Endothelial cell of umbilical vein (primary cell): ENCODE measurements at regions not wholly inside any gene's neighbourhood (a gene's known extent, or its start where the extent isn't known, plus 50 kb on each side); places are given as distances from the start of the nearest gene placed in this dataset.

ENCODE experiments used
- CTCF ChIP-seq, 2 donors: IDR thresholded peaks; 1 replicate in 1 of 2; 2 replicates in 1 of 2; pipeline ENCODE4 v1.5.1; 2011; ENCODE audit warnings: low read length in 2 of 2, mild to moderate bottlenecking in 2 of 2, moderate library complexity in 2 of 2, control low read depth in 1 of 2, inconsistent platforms in 1 of 2, low read depth in 1 of 2; ENCODE audit not compliant: insufficient read depth in 1 of 2; ENCODE audit errors: extremely low read depth in 1 of 2
- FOS ChIP-seq: IDR thresholded peaks from 2 replicates; pipeline ENCODE4 v1.6.1; 2011; ENCODE audit warnings: mild to moderate bottlenecking, low read length, moderate library complexity, borderline replicate concordance; ENCODE audit not compliant: insufficient read depth
- JUN ChIP-seq: IDR thresholded peaks from 2 replicates; pipeline ENCODE4 v1.6.1; 2011; ENCODE audit warnings: borderline replicate concordance, low read depth; ENCODE audit not compliant: insufficient read length, insufficient read depth
- MYC ChIP-seq: IDR thresholded peaks from one replicate; pipeline ENCODE4 v1.6.1; 2011; ENCODE audit warnings: mild to moderate bottlenecking, low read depth, low read length
- POLR2A ChIP-seq: IDR thresholded peaks from 2 replicates; pipeline ENCODE4 v1.6.1; 2012; ENCODE audit warnings: low read depth, mild to moderate bottlenecking, control low read depth, low read length
- POLR2AphosphoS5 ChIP-seq: IDR thresholded peaks from 2 replicates; pipeline ENCODE4 v1.6.1; 2012; ENCODE audit warnings: low read depth, mild to moderate bottlenecking, control low read depth, low read length, moderate library complexity; ENCODE audit not compliant: insufficient read depth

DNA sequence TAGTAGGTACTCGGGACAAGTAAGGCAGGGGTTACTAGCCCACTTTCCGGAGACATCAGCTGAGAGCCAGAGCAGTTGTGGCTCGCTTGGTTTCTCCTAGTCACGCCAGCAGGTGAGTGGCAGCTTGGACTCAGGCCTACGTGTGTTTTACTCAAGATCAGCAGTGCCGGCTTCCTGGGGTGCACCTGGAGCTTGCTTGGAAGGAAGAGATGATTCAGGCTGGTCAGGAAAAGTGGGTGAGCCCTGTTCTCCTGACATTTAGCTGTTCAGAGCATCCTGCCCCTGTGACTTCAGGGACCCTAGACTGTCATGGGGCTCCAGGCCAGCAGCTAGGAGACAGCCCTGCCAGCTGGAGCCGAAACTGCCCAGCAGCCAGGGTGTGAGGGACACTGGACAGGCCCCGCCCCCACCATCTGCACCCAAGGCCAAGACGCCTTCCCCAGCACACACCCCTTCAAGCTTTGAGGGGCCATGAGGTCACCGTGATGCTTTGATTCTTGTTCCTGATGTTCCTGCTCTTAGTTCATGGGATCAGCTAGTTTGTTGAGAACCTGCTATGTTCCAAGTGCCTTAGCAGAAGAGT, 238.0 kb upstream of the CIBAR2 start:
- TF ChIP-seq FOS (no peak), POLR2A (no peak), POLR2AphosphoS5 (no peak), CTCF (IDR thresholded peaks at IDR 0.05; ENCODE audit: extremely low read depth in 1 of 2, insufficient read depth in 1 of 2, low read depth in 1 of 2, low read length in 2 of 2) (no peak), MYC (no peak), JUN (no peak)
